Liver (tissue), 8 donors: ENCODE measurements at regions not wholly inside any gene's neighbourhood (a gene's known extent, or its start where the extent isn't known, plus 50 kb on each side); places are given as distances from the start of the nearest gene placed in this dataset.

Experiments used
- DNase-seq: peaks from one replicate; pipeline ENCODE4 v3.0.0-alpha.2; 2017; ENCODE audit warnings: low spot score
- H3K27ac ChIP-seq, 2 donors: one replicate each; pipeline ENCODE4 v1.7.0; 2013; ENCODE audit warnings: inconsistent platforms in 2 of 2, low read length in 2 of 2, control low read depth in 1 of 2, low read depth in 1 of 2, mild to moderate bottlenecking in 1 of 2
- H3K27me3 ChIP-seq, 4 donors: one replicate each; pipeline versions ENCODE4 v1.6.1 to v1.7.0; 2013; ENCODE audit warnings: low read length in 3 of 4, inconsistent platforms in 1 of 4, mild to moderate bottlenecking in 1 of 4, moderate library complexity in 1 of 4; ENCODE audit not compliant: control insufficient read depth in 4 of 4, insufficient read depth in 4 of 4
- H3K36me3 ChIP-seq, 4 donors: one replicate each; pipeline versions ENCODE4 v1.6.1 to v1.7.0; 2013; ENCODE audit warnings: low read length in 3 of 4, mild to moderate bottlenecking in 3 of 4, low read depth in 1 of 4, moderate library complexity in 1 of 4; ENCODE audit not compliant: control insufficient read depth in 4 of 4, insufficient read depth in 3 of 4
- H3K4me1 ChIP-seq, 4 donors: one replicate each; pipeline versions ENCODE4 v1.6.1 to v1.7.0; 2013; ENCODE audit warnings: low read length in 3 of 4, mild to moderate bottlenecking in 3 of 4, moderate library complexity in 1 of 4; ENCODE audit not compliant: control insufficient read depth in 4 of 4, insufficient read depth in 4 of 4
- H3K4me3 ChIP-seq, 3 donors: one replicate each; pipeline versions ENCODE4 v1.6.1 to v1.7.0; 2013; ENCODE audit warnings: low read length in 3 of 3, control low read depth in 1 of 3, low read depth in 1 of 3, mild to moderate bottlenecking in 1 of 3
- H3K9ac ChIP-seq, 2 donors: one replicate each; pipeline ENCODE4 v1.7.0; 2013; ENCODE audit warnings: low read length in 2 of 2, mild to moderate bottlenecking in 2 of 2, moderate library complexity in 2 of 2, control low read depth in 1 of 2, low read depth in 1 of 2
- H3K9me3 ChIP-seq, 4 donors: one replicate each; pipeline versions ENCODE4 v1.6.1 to v1.7.0; 2013; ENCODE audit warnings: low read length in 3 of 4; ENCODE audit not compliant: control insufficient read depth in 4 of 4
- ATF3 ChIP-seq: IDR thresholded peaks from 2 replicates; pipeline ENCODE4 v1.6.1; 2016; ENCODE audit warnings: antibody characterized with exemption
- CTCF ChIP-seq: fragments of 150-350 bp; IDR thresholded peaks from 2 replicates; pipeline ENCODE4 v1.5.1; 2017; ENCODE audit warnings: improper control_type of control experiment, low read depth, low read length; ENCODE audit not compliant: missing input control
- EGR1 ChIP-seq, 2 donors: IDR thresholded peaks; 2 replicates each; pipeline ENCODE4 v1.6.1; 2016 to 2018; ENCODE audit warnings: antibody characterized with exemption in 2 of 2, low read depth in 2 of 2
- FOXA2 ChIP-seq: IDR thresholded peaks from 2 replicates; pipeline ENCODE4 v1.6.1; 2016; ENCODE audit warnings: antibody characterized with exemption
- GABPA ChIP-seq, 2 donors: IDR thresholded peaks in 1 of 2; conservative IDR thresholded peaks in 1 of 2; 2 replicates each; pipeline ENCODE4 v1.6.1; 2016; ENCODE audit warnings: antibody characterized with exemption in 2 of 2, mild to moderate bottlenecking in 1 of 2, moderate library complexity in 1 of 2
- HNF4A ChIP-seq, 2 donors: conservative IDR thresholded peaks; 2 replicates each; pipeline ENCODE4 v1.6.1; 2016; ENCODE audit warnings: antibody characterized with exemption in 2 of 2, mild to moderate bottlenecking in 2 of 2
- HNF4G ChIP-seq: IDR thresholded peaks from 2 replicates; pipeline ENCODE4 v1.6.1; 2016; ENCODE audit warnings: antibody characterized with exemption
- JUND ChIP-seq, 2 donors: IDR thresholded peaks; 2 replicates each; pipeline ENCODE4 v1.6.1; 2016; ENCODE audit warnings: antibody characterized with exemption in 2 of 2
- NR2F2 ChIP-seq: IDR thresholded peaks from 2 replicates; pipeline ENCODE4 v1.6.1; 2016; ENCODE audit warnings: antibody characterized with exemption
- RAD21 ChIP-seq, 2 donors: IDR thresholded peaks; 2 replicates each; pipeline ENCODE4 v1.6.1; 2016; ENCODE audit warnings: antibody characterized with exemption in 2 of 2, mild to moderate bottlenecking in 2 of 2
- REST ChIP-seq: IDR thresholded peaks from 2 replicates; pipeline ENCODE4 v1.6.1; 2016; ENCODE audit warnings: antibody characterized with exemption, mild to moderate bottlenecking
- RXRA ChIP-seq, 2 donors: IDR thresholded peaks; 2 replicates each; pipeline ENCODE4 v1.6.1; 2017 to 2018; ENCODE audit warnings: antibody characterized with exemption in 2 of 2, mild to moderate bottlenecking in 1 of 2
- SP1 ChIP-seq: IDR thresholded peaks from 2 replicates; pipeline ENCODE4 v1.6.1; 2018; ENCODE audit warnings: antibody characterized with exemption, mild to moderate bottlenecking
- YY1 ChIP-seq: IDR thresholded peaks from 2 replicates; pipeline ENCODE4 v1.6.1; 2016; ENCODE audit warnings: antibody characterized with exemption, mild to moderate bottlenecking
- WGBS: extraction: QIAGEN DNeasy Blood & Tissue Kit; methylation state at CpG from one replicate; pipeline ENCODE4 v1.1.7; 2013; 5-methylcytosine and 5-hydroxymethylcytosine counted together
- TF ChIP-seq, protein P1 (sequence below): IDR thresholded peaks from 2 replicates; pipeline ENCODE4 v1.6.1; 2016; ENCODE audit warnings: antibody characterized with exemption
- TF ChIP-seq, protein P2 (sequence below): IDR thresholded peaks from 2 replicates; pipeline ENCODE4 v1.6.1; 2016; ENCODE audit warnings: antibody characterized with exemption
- donor health status: healthy.
- donor health status: healthy.
- donor health status: healthy.
- donor health status: healthy.
- donor health status: healthy.

- TF ChIP-seq ATF3, result no peak
- TF ChIP-seq, protein P1, sequence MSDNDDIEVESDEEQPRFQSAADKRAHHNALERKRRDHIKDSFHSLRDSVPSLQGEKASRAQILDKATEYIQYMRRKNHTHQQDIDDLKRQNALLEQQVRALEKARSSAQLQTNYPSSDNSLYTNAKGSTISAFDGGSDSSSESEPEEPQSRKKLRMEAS, result no peak
- no peak for TF ChIP-seq NR2F2
- no peak for TF ChIP-seq REST
- TF ChIP-seq RAD21 (IDR thresholded peaks at IDR 0.05), result no peak
- no peak for TF ChIP-seq YY1
- no peaks in the 10 kb centered on the region for H3K4me1 ChIP-seq
These were observed 149.5 kb downstream of the SLC16A9 start for GRCh38 chr10:59560161-59560560.

DNA sequence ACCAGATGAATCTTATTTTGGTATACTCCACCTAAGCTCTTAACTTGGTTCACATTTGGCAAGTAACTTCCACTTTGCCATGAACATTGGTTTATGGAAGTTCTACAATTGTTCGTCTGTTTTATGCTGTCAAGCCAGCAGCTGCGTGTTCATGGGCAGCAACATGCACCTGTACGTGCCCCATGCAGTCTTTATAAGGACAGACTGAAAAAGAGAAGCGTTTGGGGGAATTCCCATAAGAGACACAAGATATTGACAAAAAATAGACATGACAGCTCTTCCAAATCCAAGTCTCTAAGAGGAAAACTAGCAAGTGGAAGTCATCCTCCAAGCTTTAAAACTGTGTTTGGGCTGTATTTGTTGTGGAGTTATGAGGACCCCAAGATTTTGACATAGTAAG, 151.6 kb downstream of the SLC16A9 start:
- H3K27ac ChIP-seq, result no peak overlapping the region
- no peaks in the 10 kb centered on the region for H3K36me3 ChIP-seq
- WGBS, result 84% methylated on average over 4 of the region's 4 CpGs
- H3K4me3 ChIP-seq, result no peak overlapping the region
- no peaks in the 10 kb centered on the region for H3K27me3 ChIP-seq
- DNase-seq, result no peak
- TF ChIP-seq FOXA2 (no peak), RXRA (IDR thresholded peaks at IDR 0.05) (no peak)
- TF ChIP-seq, protein P2, sequence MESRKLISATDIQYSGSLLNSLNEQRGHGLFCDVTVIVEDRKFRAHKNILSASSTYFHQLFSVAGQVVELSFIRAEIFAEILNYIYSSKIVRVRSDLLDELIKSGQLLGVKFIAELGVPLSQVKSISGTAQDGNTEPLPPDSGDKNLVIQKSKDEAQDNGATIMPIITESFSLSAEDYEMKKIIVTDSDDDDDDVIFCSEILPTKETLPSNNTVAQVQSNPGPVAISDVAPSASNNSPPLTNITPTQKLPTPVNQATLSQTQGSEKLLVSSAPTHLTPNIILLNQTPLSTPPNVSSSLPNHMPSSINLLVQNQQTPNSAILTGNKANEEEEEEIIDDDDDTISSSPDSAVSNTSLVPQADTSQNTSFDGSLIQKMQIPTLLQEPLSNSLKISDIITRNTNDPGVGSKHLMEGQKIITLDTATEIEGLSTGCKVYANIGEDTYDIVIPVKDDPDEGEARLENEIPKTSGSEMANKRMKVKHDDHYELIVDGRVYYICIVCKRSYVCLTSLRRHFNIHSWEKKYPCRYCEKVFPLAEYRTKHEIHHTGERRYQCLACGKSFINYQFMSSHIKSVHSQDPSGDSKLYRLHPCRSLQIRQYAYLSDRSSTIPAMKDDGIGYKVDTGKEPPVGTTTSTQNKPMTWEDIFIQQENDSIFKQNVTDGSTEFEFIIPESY, result no peak
- H3K9me3 ChIP-seq, result no peaks in the 10 kb centered on the region
- no peaks in the 10 kb centered on the region for H3K4me1 ChIP-seq
- H3K9ac ChIP-seq, result no peak overlapping the region

More at GRCh38 chr10:59560161-59560560, 149.5 kb downstream of the SLC16A9 start:
- H3K27ac ChIP-seq, result no peak overlapping the region
- H3K4me3 ChIP-seq, result no peak overlapping the region
- H3K9me3 ChIP-seq, result no peaks in the 10 kb centered on the region
- no peaks in the 10 kb centered on the region for H3K27me3 ChIP-seq
- DNase-seq, result no peak
- 79% methylated on average over 2 of the region's 2 CpGs for WGBS
- H3K36me3 ChIP-seq, result no peaks in the 10 kb centered on the region
- no peak overlapping the region for H3K9ac ChIP-seq

DNA sequence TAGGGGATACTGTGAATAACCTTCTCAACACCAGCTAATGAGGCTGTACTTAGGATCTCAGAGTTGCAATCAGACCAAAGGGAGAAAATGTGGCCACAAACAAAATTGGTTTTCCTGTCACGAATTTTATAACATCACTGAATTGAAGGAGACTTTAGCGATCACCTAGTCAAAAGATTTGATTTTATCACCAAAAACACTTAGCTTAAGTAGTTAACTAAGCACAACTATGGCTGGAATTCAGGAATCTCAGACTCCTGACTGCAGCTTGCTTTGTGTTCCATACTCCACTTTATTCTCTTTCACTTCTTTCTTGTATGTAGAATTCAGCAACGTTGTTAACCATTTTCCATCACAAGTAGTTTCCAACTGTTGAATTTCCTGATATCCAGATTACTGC, 152.0 kb downstream of the SLC16A9 start:
- no peaks in the 10 kb centered on the region for H3K27me3 ChIP-seq
- no peak for DNase-seq
- H3K4me1 ChIP-seq, result no peaks in the 10 kb centered on the region
- WGBS, result 46% methylated on average over 3 of the region's 3 CpGs
- H3K36me3 ChIP-seq, result no peaks in the 10 kb centered on the region
- H3K9ac ChIP-seq, result no peak overlapping the region
- TF ChIP-seq HNF4A (conservative IDR thresholded peaks at IDR 0.05) (no peak), SP1 (no peak), JUND (IDR thresholded peaks at IDR 0.05) (no peak), RAD21 (IDR thresholded peaks at IDR 0.05) (no peak), NR2F2 (no peak), CTCF (no peak), FOXA2 (no peak), GABPA (IDR thresholded peaks at IDR 0.05 in 1 of 2, conservative IDR thresholded peaks at IDR 0.05 in 1 of 2) (no peak), RXRA (IDR thresholded peaks at IDR 0.05) (no peak), HNF4G (no peak), EGR1 (IDR thresholded peaks at IDR 0.05; ENCODE audit: low read depth in 2 of 2) (no peak), YY1 (no peak), ATF3 (no peak)
- TF ChIP-seq, protein P2, result no peak
- TF ChIP-seq, protein P1, result no peak
- no peak overlapping the region for H3K27ac ChIP-seq
- no peaks in the 10 kb centered on the region for H3K9me3 ChIP-seq
- no peak overlapping the region for H3K4me3 ChIP-seq
